ENCODE measurements at regions not wholly inside any gene's neighbourhood (a gene's known extent, or its start where the extent isn't known, plus 50 kb on each side); places are given as distances from the start of the nearest gene placed in this dataset.

DNA sequence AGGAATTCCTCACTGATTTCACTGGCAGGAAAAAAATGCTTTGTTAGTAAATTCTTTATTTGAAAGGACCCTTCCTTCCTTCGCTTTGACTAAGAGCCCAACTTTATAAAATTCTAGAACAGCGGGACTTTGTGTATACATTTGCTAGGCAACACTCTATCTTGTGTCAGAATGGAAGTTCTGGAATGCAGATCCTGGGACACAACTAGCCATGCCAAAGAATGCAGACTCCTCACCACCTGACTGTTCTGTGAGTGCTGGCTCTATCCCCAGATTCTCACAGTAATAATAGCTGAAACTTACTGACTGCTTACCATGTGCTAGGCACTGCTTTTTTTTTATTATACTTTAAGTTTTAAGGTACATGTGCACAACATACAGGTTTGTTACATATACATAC lies 73.3 kb upstream of the ZDHHC15 start:
- TF ChIP-seq CTCF (IDR thresholded peaks at IDR 0.05) (no peak), POLR2A (IDR thresholded peaks at IDR 0.05) (no peak)

Data from Peyer's patch (tissue), 4 donors.